Spleen (tissue), 11 donors: ENCODE measurements at regions not wholly inside any gene's neighbourhood (a gene's known extent, or its start where the extent isn't known, plus 50 kb on each side); places are given as distances from the start of the nearest gene placed in this dataset.

ENCODE experiments used
- DNase-seq: peaks from one replicate; pipeline ENCODE4 v3.0.0-alpha.2; 2020
- H3K27ac ChIP-seq, 8 donors: fragments of 200-600 bp; sonication (generic) in 7 of 8; 1 replicate in 4 of 8; 2 replicates in 4 of 8; pipeline versions ENCODE4 v1.5.0 to v1.8.0; 2016 to 2021; ENCODE audit warnings: inconsistent platforms in 4 of 8, mild to moderate bottlenecking in 4 of 8, moderate library complexity in 1 of 8
- H3K27me3 ChIP-seq, 7 donors: fragments of 200-600 bp; sonication (generic) in 6 of 7; replicated peaks in 1 of 7; 1 replicate in 4 of 7; 2 replicates in 3 of 7; pipeline versions ENCODE4 v1.5.0 to v1.8.0; 2016 to 2021; ENCODE audit warnings: inconsistent platforms in 3 of 7, mild to moderate bottlenecking in 1 of 7
- H3K36me3 ChIP-seq, 6 donors: fragments of 200-600 bp; sonication (generic) in 5 of 6; 1 replicate in 4 of 6; 2 replicates in 2 of 6; pipeline versions ENCODE4 v1.5.0 to v1.8.0; 2016 to 2021; ENCODE audit warnings: inconsistent platforms in 2 of 6
- H3K4me1 ChIP-seq, 6 donors: fragments of 200-600 bp; sonication (generic) in 5 of 6; 1 replicate in 3 of 6; 2 replicates in 3 of 6; pipeline versions ENCODE4 v1.5.0 to v1.8.0; 2016 to 2021; ENCODE audit warnings: inconsistent platforms in 3 of 6
- H3K4me3 ChIP-seq, 8 donors: fragments of 200-600 bp; sonication (generic) in 7 of 8; 1 replicate in 4 of 8; 2 replicates in 4 of 8; pipeline versions ENCODE4 v1.5.0 to v1.8.0; 2016 to 2021; ENCODE audit warnings: inconsistent platforms in 4 of 8, mild to moderate bottlenecking in 4 of 8, moderate library complexity in 2 of 8
- H3K9me3 ChIP-seq, 8 donors: fragments of 200-600 bp; sonication (generic) in 7 of 8; 1 replicate in 4 of 8; 2 replicates in 4 of 8; pipeline versions ENCODE4 v1.5.0 to v1.8.0; 2016 to 2021; ENCODE audit warnings: inconsistent platforms in 4 of 8
- CTCF ChIP-seq, 11 experiments: fragments of 200-600 bp in 7 of 11; fragments of 450-650 bp in 4 of 11; sonication (generic) in 4 of 11; IDR thresholded peaks in 8 of 11; conservative IDR thresholded peaks in 3 of 11; 1 replicate in 7 of 11; 2 replicates in 4 of 11; pipeline versions ENCODE4 v1.4.0 to v1.8.0; 2016 to 2021; ENCODE audit warnings: antibody characterized with exemption in 11 of 11, inconsistent platforms in 4 of 11, mild to moderate bottlenecking in 1 of 11
- POLR2A ChIP-seq, 3 donors: fragments of 450-650 bp; IDR thresholded peaks; one replicate each; pipeline ENCODE4 v1.5.1; 2017; ENCODE audit warnings: antibody characterized with exemption in 3 of 3, mild to moderate bottlenecking in 1 of 3
- POLR2AphosphoS5 ChIP-seq, 3 donors: sonication (generic); formaldehyde crosslinking; IDR thresholded peaks; one replicate each; pipeline ENCODE4 v1.5.1; 2017; ENCODE audit warnings: antibody characterized with exemption in 3 of 3
- WGBS, 5 donors: extraction: QIAGEN DNeasy Blood & Tissue Kit in 3 of 5; methylation state at CpG; one replicate each; pipeline versions ENCODE4 v1.1.5 to v1.1.7; 2013 to 2018; 5-methylcytosine and 5-hydroxymethylcytosine counted together
- intact Hi-C: fragments of 100-400 bp; cut with DNase I; formaldehyde crosslinking; loops from one replicate; pipeline ENCODE4 v1.15.0; 2023; ENCODE audit warnings: low total_unique reads
- donor health status: healthy with polysubstance abuse.
- donor health status: DM: no; HTN: no; CAD: no; lungs with moderate emphysema.
- donor health status: DM: no; HTN: no; CAD: no.
- donor health status: Bipolar disorder and iron deficiency.
- donor health status: healthy.
- donor health status: DM: no; HTN: no; CAD: no.
- donor health status: DM: yes; HTN: yes; CAD: no.

- DNase-seq = peak; percentile 96
- Histone ChIP-seq H3K27ac (peak overlapping the region; percentile 61 to 84 (median 74)), H3K4me1 (peaks cover 20 to 65% (median 57%) of the 10 kb centered on the region in 6 donors), H3K9me3 (no peaks in the 10 kb centered on the region), H3K36me3 (no peaks in the 10 kb centered on the region), H3K27me3 (no peaks in the 10 kb centered on the region), H3K4me3 (peak overlapping the region; percentile 6 to 65 (median 18))
- peak; percentile 60 to 86 (median 82) for TF ChIP-seq POLR2AphosphoS5 (IDR thresholded peaks at IDR 0.05)
- no peak for TF ChIP-seq POLR2A (IDR thresholded peaks at IDR 0.05)
- peak in 6 of 11 experiments; percentile 26 to 48 (median 39) for TF ChIP-seq CTCF (IDR thresholded peaks at IDR 0.05 in 8 of 11, conservative IDR thresholded peaks at IDR 0.05 in 3 of 11)
- 11 to 28% (median 17%) methylated on average over 23 to 26 of the region's 26 CpGs for WGBS, 5 donors
- intact Hi-C loops = loop anchor here (10.0 kb wide), 1 partner anchor 133 kb away; the partner anchor contains the start of gene CHSY1
Observed at GRCh38 chr15:101121511-101122090, 130.2 kb downstream of the CHSY1 start.

- Histone ChIP-seq H3K9me3 (no peaks in the 10 kb centered on the region), H3K27me3 (no peaks in the 10 kb centered on the region), H3K27ac (peak overlapping the region in 7 of 8 donors; percentile 65 to 84 (median 80)), H3K4me1 (peaks cover 14 to 65% (median 56%) of the 10 kb centered on the region in 6 donors), H3K36me3 (no peaks in the 10 kb centered on the region), H3K4me3 (peak overlapping the region in 1 of 8 donors; percentile 65)
- DNase-seq = peak; percentile 80
- intact Hi-C loops = loop anchor here (10.0 kb wide), 1 partner anchor 134 kb away; the partner anchor contains the start of gene CHSY1
- 76 to 97% (median 90%) methylated on average over 5 to 19 of the region's 19 CpGs for WGBS, 5 donors
- TF ChIP-seq POLR2A (IDR thresholded peaks at IDR 0.05) = no peak
- TF ChIP-seq POLR2AphosphoS5 (IDR thresholded peaks at IDR 0.05) = no peak
- no peak for TF ChIP-seq CTCF (IDR thresholded peaks at IDR 0.05 in 8 of 11, conservative IDR thresholded peaks at IDR 0.05 in 3 of 11)
Observed at GRCh38 chr15:101120987-101121386, 130.9 kb downstream of the CHSY1 start.

DNA sequence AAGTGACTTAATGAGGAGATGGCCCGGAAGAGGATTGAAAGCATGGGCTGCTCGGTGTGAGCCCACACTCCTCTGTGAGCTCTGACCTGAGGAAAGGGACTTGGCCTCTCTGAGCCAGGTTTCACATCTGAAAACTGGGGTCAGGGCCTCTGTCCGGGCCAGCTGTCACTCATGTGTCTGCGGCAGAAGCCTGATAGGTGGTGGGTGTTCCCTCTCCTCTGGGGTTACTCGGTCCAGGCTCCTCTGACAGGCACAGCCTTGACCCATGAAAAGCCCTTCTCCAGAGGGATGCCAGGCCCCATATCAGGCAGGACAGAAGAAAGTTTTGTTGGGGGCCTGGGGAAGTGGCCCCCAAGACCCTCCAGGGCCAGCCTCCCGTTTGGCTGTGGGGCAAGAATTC is 131.4 kb downstream of the CHSY1 start:
- TF ChIP-seq CTCF (IDR thresholded peaks at IDR 0.05 in 8 of 11, conservative IDR thresholded peaks at IDR 0.05 in 3 of 11) (no peak), POLR2AphosphoS5 (IDR thresholded peaks at IDR 0.05) (no peak), POLR2A (IDR thresholded peaks at IDR 0.05) (no peak)
- DNase-seq = peak; percentile 54
- Histone ChIP-seq H3K9me3 (no peaks in the 10 kb centered on the region), H3K4me1 (peaks cover 13 to 65% (median 56%) of the 10 kb centered on the region in 6 donors), H3K36me3 (no peaks in the 10 kb centered on the region), H3K27ac (peak overlapping the region in 1 of 8 donors; percentile 84), H3K4me3 (no peak overlapping the region), H3K27me3 (no peaks in the 10 kb centered on the region)
- intact Hi-C loops = loop anchor here (10.0 kb wide), 1 partner anchor 134 kb away; the partner anchor contains the start of gene CHSY1
- 83 to 90% (median 88%) methylated on average over 4 to 6 of the region's 6 CpGs for WGBS, 5 donors
